ENCODE measurements at regions not wholly inside any gene's neighbourhood (a gene's known extent, or its start where the extent isn't known, plus 50 kb on each side); places are given as distances from the start of the nearest gene placed in this dataset.

GRCh38 chr14:40268236-40268635 lies 836.0 kb upstream of the FBXO33 start:
- intact Hi-C loops (cut with DNase I; ENCODE audit: low total_unique reads), result no loop called here
- 77 to 79% methylated on average over 2 of the region's 2 CpGs for WGBS, 2 donors
- TF ChIP-seq POLR2A (IDR thresholded peaks at IDR 0.05), result no peak
- no peak for TF ChIP-seq CTCF (IDR thresholded peaks at IDR 0.05)
- H3K4me3 ChIP-seq (ENCODE audit: low read depth, poor library complexity, severe bottlenecking), result no peak overlapping the region
- no peak for DNase-seq (ENCODE audit: low spot score in 2 of 2)

GRCh38 chr14:40265096-40265495 lies 832.9 kb upstream of the FBXO33 start:
- no peak for DNase-seq (ENCODE audit: low spot score in 2 of 2)
- no peak for TF ChIP-seq CTCF (IDR thresholded peaks at IDR 0.05)
- no peak for TF ChIP-seq POLR2A (IDR thresholded peaks at IDR 0.05)
- H3K4me3 ChIP-seq (ENCODE audit: low read depth, poor library complexity, severe bottlenecking), result no peak overlapping the region
- 17 to 23% methylated on average over 1 of the region's 1 CpG for WGBS, 2 donors
- intact Hi-C loops (cut with DNase I; ENCODE audit: low total_unique reads), result no loop called here

GRCh38 chr14:40252817-40253447 lies 820.7 kb upstream of the FBXO33 start:
- intact Hi-C loops (cut with DNase I; ENCODE audit: low total_unique reads), result no loop called here
- TF ChIP-seq CTCF (IDR thresholded peaks at IDR 0.05), result no peak
- no peak for TF ChIP-seq POLR2A (IDR thresholded peaks at IDR 0.05)

GRCh38 chr14:40248671-40249070 lies 816.4 kb upstream of the FBXO33 start:
- no peak for TF ChIP-seq CTCF (IDR thresholded peaks at IDR 0.05)
- TF ChIP-seq POLR2A (IDR thresholded peaks at IDR 0.05), result no peak
- intact Hi-C loops (cut with DNase I; ENCODE audit: low total_unique reads), result no loop called here
- H3K4me3 ChIP-seq (ENCODE audit: low read depth, poor library complexity, severe bottlenecking), result no peak overlapping the region
- 14 to 26% methylated on average over 1 of the region's 1 CpG for WGBS, 2 donors
- DNase-seq (ENCODE audit: low spot score in 2 of 2), result no peak

More at GRCh38 chr14:40252817-40253447, 820.7 kb upstream of the FBXO33 start:
- no peak overlapping the region for H3K4me3 ChIP-seq (ENCODE audit: low read depth, poor library complexity, severe bottlenecking)
- WGBS, 2 donors, result 97% methylated on average over 2 of the region's 2 CpGs
- DNase-seq (ENCODE audit: low spot score in 2 of 2), result no peak

GRCh38 chr14:40240245-40240859 lies 808.1 kb upstream of the FBXO33 start:
- TF ChIP-seq CTCF (IDR thresholded peaks at IDR 0.05), result no peak
- TF ChIP-seq POLR2A (IDR thresholded peaks at IDR 0.05), result no peak
- DNase-seq (ENCODE audit: low spot score in 2 of 2), result no peak
- intact Hi-C loops (cut with DNase I; ENCODE audit: low total_unique reads), result no loop called here
- 76 to 78% methylated on average over 3 of the region's 3 CpGs for WGBS, 2 donors
- no peak overlapping the region for H3K4me3 ChIP-seq (ENCODE audit: low read depth, poor library complexity, severe bottlenecking)

- no peak for DNase-seq (ENCODE audit: low spot score in 2 of 2)
- intact Hi-C loops (cut with DNase I; ENCODE audit: low total_unique reads), result no loop called here
- no peak overlapping the region for H3K4me3 ChIP-seq (ENCODE audit: low read depth, poor library complexity, severe bottlenecking)
- WGBS, 2 donors, result 87 to 90% methylated on average over 2 of the region's 2 CpGs
- TF ChIP-seq POLR2A (IDR thresholded peaks at IDR 0.05) (no peak), CTCF (IDR thresholded peaks at IDR 0.05) (no peak)
Measured at GRCh38 chr14:40232302-40232701, 800.1 kb upstream of the FBXO33 start.
